ENCODE measurements at regions not wholly inside any gene's neighbourhood (a gene's known extent, or its start where the extent isn't known, plus 50 kb on each side); places are given as distances from the start of the nearest gene placed in this dataset.

- Histone ChIP-seq H3K4me1 (ENCODE audit: control insufficient read depth, extremely low read depth, insufficient read depth, low read length) (no peaks in the 10 kb centered on the region), H3K79me2 (ENCODE audit: control insufficient read depth, insufficient read depth, low read length) (no peaks in the 10 kb centered on the region), H4K20me1 (replicated peaks; ENCODE audit: control insufficient read depth, extremely low read depth, insufficient read depth, low read length) (no peaks in the 10 kb centered on the region), H3K36me3 (ENCODE audit: control insufficient read depth in 2 of 2, extremely low read depth in 1 of 2, insufficient read depth in 2 of 2, low read length in 2 of 2) (no peaks in the 10 kb centered on the region), H3K4me2 (ENCODE audit: insufficient read depth, low read length) (no peak overlapping the region), H3K9me1 (replicated peaks; ENCODE audit: control insufficient read depth, extremely low read depth, insufficient read depth, low read length) (no peaks in the 10 kb centered on the region), H3K9me3 (replicated peaks; ENCODE audit: control insufficient read depth, insufficient read depth, low read length) (no peaks in the 10 kb centered on the region), H3K9ac (replicated peaks; ENCODE audit: extremely low read depth, insufficient read depth, low read length) (no peak overlapping the region), H2AFZ (ENCODE audit: low read depth, low read length) (no peak overlapping the region), H3K27me3 (ENCODE audit: control insufficient read depth in 2 of 2, insufficient read depth in 2 of 2, low read length in 2 of 2) (peaks cover 0 to 6% of the 10 kb centered on the region in 2 experiments), H3K27ac (ENCODE audit: insufficient read depth, low read depth, low read length) (no peak overlapping the region), H3K4me3 (replicated peaks in 1 of 3; ENCODE audit: insufficient read depth in 1 of 3, low read depth in 1 of 3, low read length in 3 of 3) (no peak overlapping the region)
- ChIA-PET CTCF (interaction anchor here (1.1 kb wide), 1 partner anchor 39 kb away, joined by 3 read pairs; no protein-coding TSS in a partner anchor), POLR2A (no interaction called here)
- FAIRE-seq (no peak), DNase-seq (ENCODE audit: low read depth, low spot score) (no peak)
- dilution Hi-C loops (cut with MboI; ENCODE audit: extremely low pct_ligation_motif_present, low sequenced_read_pairs) (no loop called here), intact Hi-C loops (cut with micrococcal nuclease) (no loop called here)
- no peak for TF ChIP-seq JUN (IDR thresholded peaks at IDR 0.05; ENCODE audit: borderline replicate concordance, insufficient read depth, insufficient read length, low read depth)
- TF ChIP-seq EZH2 (IDR thresholded peaks at IDR 0.05; ENCODE audit: borderline replicate concordance, low read depth, low read length, severe bottlenecking): no peak
- no peak for TF ChIP-seq POLR2AphosphoS5 (IDR thresholded peaks at IDR 0.05; ENCODE audit: insufficient read depth, low read depth, low read length)
- TF ChIP-seq GATA2 (IDR thresholded peaks at IDR 0.05; ENCODE audit: insufficient read depth, insufficient read length, low read depth, low read length): no peak
- TF ChIP-seq FOS (IDR thresholded peaks at IDR 0.05; ENCODE audit: borderline replicate concordance, insufficient read depth, low read length): no peak
- no peak for TF ChIP-seq MAX (IDR thresholded peaks at IDR 0.05; ENCODE audit: insufficient read depth, insufficient read length)
- no peak for TF ChIP-seq MYC (IDR thresholded peaks at IDR 0.05; ENCODE audit: low read depth, low read length)
- TF ChIP-seq, protein P1, sequence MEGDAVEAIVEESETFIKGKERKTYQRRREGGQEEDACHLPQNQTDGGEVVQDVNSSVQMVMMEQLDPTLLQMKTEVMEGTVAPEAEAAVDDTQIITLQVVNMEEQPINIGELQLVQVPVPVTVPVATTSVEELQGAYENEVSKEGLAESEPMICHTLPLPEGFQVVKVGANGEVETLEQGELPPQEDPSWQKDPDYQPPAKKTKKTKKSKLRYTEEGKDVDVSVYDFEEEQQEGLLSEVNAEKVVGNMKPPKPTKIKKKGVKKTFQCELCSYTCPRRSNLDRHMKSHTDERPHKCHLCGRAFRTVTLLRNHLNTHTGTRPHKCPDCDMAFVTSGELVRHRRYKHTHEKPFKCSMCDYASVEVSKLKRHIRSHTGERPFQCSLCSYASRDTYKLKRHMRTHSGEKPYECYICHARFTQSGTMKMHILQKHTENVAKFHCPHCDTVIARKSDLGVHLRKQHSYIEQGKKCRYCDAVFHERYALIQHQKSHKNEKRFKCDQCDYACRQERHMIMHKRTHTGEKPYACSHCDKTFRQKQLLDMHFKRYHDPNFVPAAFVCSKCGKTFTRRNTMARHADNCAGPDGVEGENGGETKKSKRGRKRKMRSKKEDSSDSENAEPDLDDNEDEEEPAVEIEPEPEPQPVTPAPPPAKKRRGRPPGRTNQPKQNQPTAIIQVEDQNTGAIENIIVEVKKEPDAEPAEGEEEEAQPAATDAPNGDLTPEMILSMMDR (IDR thresholded peaks at IDR 0.05; ENCODE audit: extremely low read depth in 1 of 2, insufficient read depth in 1 of 2, low read depth in 1 of 2, low read length in 2 of 2): no peak
- no peak for TF ChIP-seq POLR2A (IDR thresholded peaks at IDR 0.05; ENCODE audit: low read depth, low read length)
- BruUV-seq (replicated peaks): no TSS peak
Measured at GRCh38 chr6:4397307-4397706, 261.9 kb upstream of the ECI2 start.
